GDM1 (cell line): ENCODE measurements at regions not wholly inside any gene's neighbourhood (a gene's known extent, or its start where the extent isn't known, plus 50 kb on each side); places are given as distances from the start of the nearest gene placed in this dataset.
"Not testable (repeated sequence)": the region's sequence is repeated elsewhere in the genome, so short reads cannot be mapped to it uniquely, and the experiment has no call there.

ENCODE experiments used
- DNase-seq: peaks from one replicate; lab custom pipeline; 2025; lab: John Stamatoyannopoulos, UW

DNA sequence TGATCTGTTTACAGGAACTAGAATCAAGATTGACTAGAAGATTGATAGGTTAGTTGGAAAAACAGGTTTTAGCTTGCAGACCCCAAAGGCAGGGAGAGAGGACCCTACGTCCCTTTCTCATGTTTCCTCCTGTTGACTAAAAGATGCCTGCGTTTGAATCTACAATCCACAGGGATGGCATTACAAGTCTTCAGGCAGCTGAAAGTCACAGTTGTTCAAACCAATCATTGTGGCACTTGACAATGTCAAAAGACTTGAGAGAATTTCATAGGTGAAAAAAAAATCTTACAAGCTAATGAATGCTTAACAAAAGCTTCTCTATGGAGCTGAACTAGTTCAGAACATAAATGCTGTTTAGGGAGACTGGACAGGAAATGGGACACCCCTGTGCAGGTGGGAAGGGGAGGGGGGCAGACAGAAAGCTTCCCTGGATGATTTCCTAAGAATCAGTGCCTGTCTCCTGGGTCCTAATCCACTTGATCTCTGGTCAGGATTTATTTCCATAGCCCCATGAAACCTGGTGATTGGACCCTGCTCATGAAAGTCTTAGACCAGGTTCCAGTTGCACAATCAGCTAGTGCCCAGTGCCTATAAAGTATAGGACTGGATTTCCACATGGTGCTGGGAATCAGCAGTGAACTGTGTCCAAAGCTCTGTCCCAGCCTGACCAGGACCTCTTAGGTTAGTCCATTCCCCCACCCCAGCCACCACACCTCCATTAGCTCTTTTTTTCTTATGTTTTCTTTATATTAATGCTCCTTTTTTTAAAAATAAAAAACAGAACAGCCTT lies 91.6 kb upstream of the BCAR3 start:
- no peak for DNase-seq

GRCh38 chr1:93771843-93772242 lies 90.2 kb upstream of the BCAR3 start:
- no peak for DNase-seq

DNA sequence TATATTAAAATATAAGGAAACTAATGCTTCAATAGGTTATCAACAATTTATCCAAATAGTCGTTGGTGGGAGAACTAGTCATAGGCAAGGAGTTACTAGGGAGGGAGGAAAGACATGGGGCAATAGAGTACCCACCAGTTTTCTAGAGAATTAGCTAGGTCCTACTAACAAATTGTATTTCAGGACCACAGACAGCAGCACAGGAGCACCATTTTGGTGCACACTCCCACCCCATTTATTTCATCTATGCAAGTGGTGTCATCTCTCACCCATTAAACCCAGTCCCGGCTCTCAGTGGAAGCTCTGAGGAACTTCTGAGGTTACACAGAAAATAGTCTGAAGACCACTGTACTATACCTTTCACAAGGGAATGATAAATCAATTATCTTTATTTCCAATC lies 89.0 kb upstream of the BCAR3 start:
- no peak for DNase-seq

DNA sequence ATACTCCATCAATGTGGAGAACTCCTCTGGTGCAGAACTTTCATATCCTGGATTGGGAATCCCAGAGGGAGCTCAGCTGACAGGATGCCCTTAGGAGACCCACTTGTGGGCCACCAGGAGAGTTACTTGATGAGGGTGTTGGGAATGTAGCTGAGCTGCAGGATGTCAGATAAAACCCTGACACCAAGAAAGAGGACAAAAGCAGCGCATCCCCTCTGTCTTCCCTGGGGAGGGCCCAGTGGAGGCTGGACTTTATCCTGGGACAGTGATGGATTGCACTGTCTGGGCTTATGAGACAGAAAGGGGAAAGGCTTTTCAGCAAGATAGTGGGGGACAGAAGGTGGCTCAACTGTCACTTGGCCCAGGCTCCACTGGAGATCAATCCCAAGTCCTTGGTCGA lies 88.1 kb upstream of the BCAR3 start:
- DNase-seq = no peak

DNA sequence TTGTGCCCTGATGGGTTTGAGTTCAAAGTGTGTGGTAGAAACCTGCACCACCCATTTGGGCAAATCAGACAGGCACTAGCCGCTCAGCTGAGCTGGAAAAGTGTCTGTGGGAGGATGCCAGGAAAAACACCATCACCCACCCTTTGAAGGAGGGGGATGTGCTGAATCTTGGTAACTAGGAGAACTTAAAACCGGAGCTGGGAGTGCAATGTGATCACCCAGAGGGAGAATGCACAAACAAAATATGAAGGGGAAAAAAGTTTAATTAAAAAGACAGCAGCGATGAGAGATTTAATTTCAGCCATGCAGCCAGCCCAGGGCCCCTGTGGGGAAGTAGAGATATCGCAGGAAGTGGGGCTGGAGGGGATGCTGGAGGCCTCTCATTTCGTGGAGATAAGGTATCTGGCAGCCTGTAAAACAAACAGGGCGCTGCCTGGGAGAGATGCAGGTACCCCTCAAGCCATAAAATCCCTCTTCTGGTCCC lies 86.8 kb upstream of the BCAR3 start:
- DNase-seq = no peak

GRCh38 chr1:93766451-93766850 lies 84.8 kb upstream of the BCAR3 start:
- DNase-seq = no peak

- no peak for DNase-seq
Measured at GRCh38 chr1:93765099-93765498, 83.5 kb upstream of the BCAR3 start.

GRCh38 chr1:93764366-93764750 lies 82.7 kb upstream of the BCAR3 start:
- no peak for DNase-seq

- no peak for DNase-seq
Measured at GRCh38 chr1:93763704-93764365, 82.2 kb upstream of the BCAR3 start.

DNA sequence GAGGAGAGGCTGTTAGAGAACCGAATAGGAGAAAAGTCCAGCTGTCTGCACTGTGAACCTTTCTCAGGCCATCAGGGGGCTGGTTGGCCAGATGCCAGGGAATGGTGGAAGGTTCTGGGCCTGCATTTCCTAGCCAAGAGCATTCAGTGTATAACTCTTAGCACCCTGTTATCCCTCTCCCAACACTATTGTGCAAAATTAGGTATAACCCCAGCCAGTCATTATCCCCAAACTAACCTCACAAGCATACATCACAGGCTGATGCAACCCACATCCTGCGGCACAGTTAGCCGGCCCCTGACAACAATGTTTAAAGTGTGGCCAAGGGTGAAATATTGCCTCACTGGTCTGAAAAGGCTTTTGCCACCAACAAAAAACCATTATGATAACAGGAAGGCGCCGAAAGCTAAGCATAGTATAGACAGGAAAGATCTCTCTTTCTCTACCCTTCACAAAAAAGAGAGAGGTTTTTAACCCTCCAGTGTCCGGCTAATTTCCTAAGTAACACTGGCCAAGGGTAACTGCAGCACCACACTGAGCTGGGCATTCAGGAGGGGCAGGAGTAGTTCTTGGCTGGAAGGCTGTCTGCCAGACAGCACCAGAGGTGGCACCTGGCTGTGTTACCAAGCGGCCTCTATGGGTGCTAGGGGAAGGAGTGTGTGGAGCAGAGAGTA lies 77.3 kb upstream of the BCAR3 start:
- no peak for DNase-seq

GRCh38 chr1:93757256-93758036 lies 75.8 kb upstream of the BCAR3 start:
- DNase-seq = no peak

DNA sequence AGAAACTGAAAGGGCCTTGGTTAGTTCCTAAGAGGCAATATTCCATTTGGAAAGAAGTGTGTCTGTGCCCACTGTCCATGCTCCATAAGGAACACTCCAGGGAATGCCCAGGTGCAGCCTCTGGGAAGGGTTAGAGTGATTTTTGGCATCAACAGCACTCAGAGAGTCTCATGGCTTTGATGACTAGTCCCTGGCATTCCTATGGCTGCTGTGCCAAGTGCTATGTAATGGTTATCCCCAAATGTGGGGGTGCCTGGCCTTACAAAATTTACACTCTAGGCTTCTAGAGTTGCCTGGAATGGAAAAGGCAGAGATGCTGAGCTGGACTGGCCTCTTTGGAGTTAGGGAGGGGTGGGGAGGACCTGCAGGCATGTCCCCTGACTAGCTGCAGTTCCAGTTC lies 75.0 kb upstream of the BCAR3 start:
- DNase-seq = no peak

GRCh38 chr1:93755251-93755715 lies 73.6 kb upstream of the BCAR3 start:
- DNase-seq = not testable (repeated sequence)

DNA sequence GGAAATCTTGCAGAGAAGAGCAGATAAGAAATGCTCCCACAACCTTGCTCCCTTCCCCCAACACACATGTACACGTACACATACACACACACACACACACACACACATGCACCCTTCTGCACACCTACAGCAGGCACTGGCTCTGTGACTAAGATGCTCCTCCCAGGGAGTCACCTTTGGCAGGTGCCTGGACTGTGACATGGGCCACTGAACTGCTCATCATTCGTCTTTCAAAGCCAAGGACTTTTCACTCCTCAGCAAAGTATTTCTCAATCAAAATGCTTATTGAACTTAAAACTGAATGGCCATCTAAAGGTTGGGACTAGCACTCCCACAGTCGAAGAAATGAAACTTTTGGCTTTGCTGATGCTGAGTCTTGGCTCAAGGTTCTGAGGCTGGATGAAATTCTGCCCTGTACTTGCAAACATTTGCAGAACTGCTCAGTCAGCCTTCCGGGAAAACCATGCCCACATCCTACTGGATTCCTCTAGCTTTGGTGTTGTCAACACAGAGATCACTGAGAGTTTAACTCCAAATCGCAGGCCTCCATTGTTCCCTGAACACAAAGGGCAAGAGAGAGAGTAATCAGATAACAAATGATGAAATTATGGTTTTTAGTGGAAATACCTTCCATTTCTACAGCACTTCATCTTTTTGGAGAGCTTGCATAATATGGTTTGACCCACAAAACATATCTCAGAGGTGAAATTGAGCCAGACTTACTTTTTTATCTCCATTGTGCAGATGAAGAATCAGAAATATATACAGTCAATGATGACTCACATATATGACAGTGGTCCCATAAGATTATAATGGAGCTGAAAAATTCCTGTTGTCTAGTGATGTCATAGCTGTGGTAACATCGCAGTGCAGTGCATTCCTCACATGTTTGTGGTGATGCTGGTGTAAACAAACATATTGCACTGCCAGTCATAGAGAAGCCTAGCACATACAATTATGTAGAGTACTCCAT lies 72.4 kb upstream of the BCAR3 start:
- DNase-seq = no peak

DNA sequence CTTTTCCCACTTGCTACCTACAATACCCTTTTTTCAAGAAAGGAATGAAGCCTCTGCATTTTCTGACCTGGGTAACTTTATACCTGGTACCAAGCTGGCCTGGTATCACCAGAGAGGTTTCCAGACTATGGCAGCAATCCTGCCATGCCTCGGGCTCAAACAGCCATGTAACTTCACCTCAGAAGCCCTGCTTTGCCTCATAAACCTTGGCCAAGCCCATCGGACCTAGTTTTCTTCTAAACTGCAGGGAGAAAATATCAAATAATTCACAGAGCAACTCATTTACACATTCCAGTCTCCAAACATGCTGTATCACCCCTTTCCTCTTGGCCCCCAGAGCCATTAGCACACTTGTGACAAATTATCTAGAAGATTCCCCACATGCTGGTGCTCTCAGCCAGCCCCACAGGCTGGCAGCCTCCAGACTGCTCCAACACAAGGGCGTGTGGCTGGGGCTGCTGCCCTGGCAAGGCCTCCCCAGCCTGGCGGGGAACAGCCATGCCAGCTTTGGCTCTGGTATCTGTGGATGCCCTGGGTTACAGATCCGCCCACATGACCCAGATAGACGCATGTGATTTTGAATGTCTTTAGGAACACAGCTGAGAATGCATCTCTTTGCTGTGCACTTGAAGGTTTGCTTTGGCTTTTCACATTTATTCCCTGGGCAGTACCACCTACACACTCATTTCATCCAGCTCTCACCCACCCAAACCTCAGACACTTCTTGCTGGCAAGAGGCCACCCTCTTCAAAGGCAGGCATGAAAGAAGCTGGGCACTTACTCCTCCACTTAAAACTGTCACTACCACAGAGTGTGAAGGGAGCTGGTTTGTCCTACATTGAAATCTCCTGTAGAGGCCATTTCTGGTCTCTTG lies 70.0 kb upstream of the BCAR3 start:
- DNase-seq = no peak

- no peak for DNase-seq
Measured at GRCh38 chr1:93750955-93751354, 69.3 kb upstream of the BCAR3 start.

DNA sequence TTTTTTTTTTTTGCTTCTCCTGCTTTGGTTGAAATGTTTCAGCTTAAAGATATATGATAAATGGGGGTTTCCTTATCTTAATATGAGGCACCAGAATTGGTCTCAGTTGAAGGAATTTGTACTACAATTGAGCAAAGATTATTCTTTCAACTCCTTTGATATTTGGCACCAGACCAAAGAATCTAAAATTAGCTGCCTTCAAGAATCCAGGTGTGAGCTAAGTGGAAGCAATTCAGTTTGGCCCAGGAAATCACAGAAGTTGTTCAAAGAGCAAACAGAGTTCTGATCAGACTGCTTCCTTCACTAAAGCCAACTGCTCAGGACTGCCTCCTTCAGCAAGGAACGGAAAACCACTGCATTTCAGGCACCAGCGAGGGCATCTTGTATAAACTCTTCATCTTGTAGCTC lies 68.3 kb upstream of the BCAR3 start:
- DNase-seq = no peak

- no peak for DNase-seq
Measured at GRCh38 chr1:93749487-93749886, 67.8 kb upstream of the BCAR3 start.

DNA sequence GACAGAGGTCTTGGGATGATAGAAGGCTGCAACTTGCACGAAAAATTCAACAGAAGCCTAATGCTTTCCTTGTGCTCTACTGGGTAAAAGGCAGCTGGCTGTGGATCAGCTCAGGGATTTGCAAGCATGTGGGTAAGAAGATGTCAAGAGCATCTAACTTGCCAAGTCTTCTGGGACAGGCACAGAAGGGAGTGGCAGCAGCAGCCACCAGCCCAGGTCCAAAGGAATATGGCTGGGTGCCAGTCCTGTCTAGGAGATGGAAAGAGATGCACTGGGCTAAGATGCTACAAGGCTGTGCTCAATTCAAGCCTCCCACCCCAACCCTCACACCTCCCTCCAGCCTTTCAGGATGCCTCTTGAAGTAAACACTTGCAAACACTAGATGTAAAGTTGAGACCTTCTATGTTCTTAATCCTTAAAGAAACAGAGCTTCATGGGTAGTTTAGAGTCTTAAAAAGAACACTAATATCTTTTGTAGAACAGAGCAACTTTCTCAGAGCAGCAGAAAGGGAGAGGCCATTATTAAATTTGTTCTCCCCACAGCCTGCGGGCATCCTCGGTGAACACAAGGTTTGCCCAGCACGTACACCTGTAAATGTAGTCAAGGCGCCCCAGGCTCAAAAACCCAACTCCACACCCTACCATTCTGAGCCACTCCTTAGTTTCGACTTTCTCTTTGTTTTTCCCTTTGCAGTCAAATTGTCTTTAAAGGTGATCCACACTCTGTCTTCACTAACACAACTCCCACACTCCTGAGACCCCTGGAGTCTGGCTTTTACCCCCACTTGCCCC lies 64.6 kb upstream of the BCAR3 start:
- no peak for DNase-seq
